Uterus (tissue), 3 donors: ENCODE measurements at regions not wholly inside any gene's neighbourhood (a gene's known extent, or its start where the extent isn't known, plus 50 kb on each side); places are given as distances from the start of the nearest gene placed in this dataset.
A peak's percentile ranks its signal among the peaks of the same experiment; 100 is the strongest.

ENCODE experiments used
- DNase-seq, 2 donors: peaks; one replicate each; pipeline ENCODE4 v3.0.0-alpha.2; 2019 to 2020
- H3K27ac ChIP-seq, 2 donors: fragments of 200-600 bp; sonication (generic); 1 replicate in 1 of 2; 2 replicates in 1 of 2; pipeline ENCODE4 v1.5.1; 2016 to 2018
- H3K27me3 ChIP-seq, 2 donors: fragments of 200-600 bp; sonication (generic); one replicate each; pipeline ENCODE4 v1.5.1; 2018 to 2019; ENCODE audit warnings: control low read depth in 1 of 2
- H3K36me3 ChIP-seq, 2 donors: fragments of 200-600 bp; sonication (generic); one replicate each; pipeline ENCODE4 v1.5.1; 2019; ENCODE audit warnings: control low read depth in 1 of 2
- H3K4me1 ChIP-seq, 2 donors: fragments of 200-600 bp; sonication (generic); one replicate each; pipeline ENCODE4 v1.5.1; 2018 to 2019; ENCODE audit warnings: control low read depth in 1 of 2
- H3K4me3 ChIP-seq, 2 donors: fragments of 200-600 bp; sonication (generic); 1 replicate in 1 of 2; 2 replicates in 1 of 2; pipeline ENCODE4 v1.5.1; 2018 to 2019; ENCODE audit warnings: mild to moderate bottlenecking in 1 of 2
- H3K9me3 ChIP-seq, 2 donors: fragments of 200-600 bp; sonication (generic); one replicate each; pipeline ENCODE4 v1.5.1; 2019; ENCODE audit warnings: control low read depth in 1 of 2
- POLR2A ChIP-seq, 2 donors: fragments of 450-650 bp; IDR thresholded peaks; one replicate each; pipeline ENCODE4 v1.6.1; 2016; ENCODE audit warnings: antibody characterized with exemption in 2 of 2, mild to moderate bottlenecking in 1 of 2, moderate library complexity in 1 of 2
- intact Hi-C: fragments of 100-400 bp; cut with DNase I; formaldehyde crosslinking; loops from one replicate; pipeline ENCODE4 v1.15.1; 2023; ENCODE audit warnings: low total_unique reads
- TF ChIP-seq, protein P1 (sequence below), 4 experiments: fragments of 200-600 bp in 2 of 4; fragments of 450-650 bp in 2 of 4; sonication (generic) in 2 of 4; IDR thresholded peaks; one replicate each; pipeline ENCODE4 v1.5.1; 2016 to 2019; ENCODE audit warnings: antibody characterized with exemption in 4 of 4, mild to moderate bottlenecking in 2 of 4, moderate library complexity in 1 of 4
- donor health status: DM: yes; HTN: yes; CAD: no.

DNA sequence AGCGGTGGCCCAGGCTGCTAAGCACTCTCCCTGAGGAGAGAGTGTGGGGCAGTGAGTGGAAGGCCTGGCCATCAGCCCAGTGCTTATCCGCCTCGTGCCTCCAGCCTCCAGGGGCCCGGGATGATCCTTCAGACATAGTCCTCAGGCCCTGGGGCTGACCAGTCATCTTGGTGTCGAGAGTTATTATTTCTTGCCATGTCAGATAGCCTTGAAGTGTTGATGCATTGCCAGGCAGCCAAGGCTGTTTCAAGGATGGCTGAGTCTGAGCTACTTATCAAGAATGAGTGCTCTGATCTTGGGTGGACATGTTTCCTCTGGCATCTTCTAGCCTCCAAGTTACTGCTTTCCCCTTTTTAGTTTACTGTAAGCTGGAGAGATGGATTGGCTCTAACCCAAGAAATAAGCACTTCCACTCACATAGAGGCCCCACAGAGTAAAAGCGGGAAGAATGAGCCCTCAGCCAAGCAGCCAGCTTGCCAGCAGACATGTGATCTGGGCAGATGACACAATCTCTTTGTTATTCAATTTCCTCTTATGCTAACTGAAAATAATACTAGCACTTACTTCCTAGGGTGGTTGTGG lies 136.5 kb upstream of the NAMPT start:
- intact Hi-C loops, result no loop called here
- H3K36me3 ChIP-seq, result no peaks in the 10 kb centered on the region
- no peaks in the 10 kb centered on the region for H3K9me3 ChIP-seq
- H3K27me3 ChIP-seq, result no peaks in the 10 kb centered on the region
- no peak overlapping the region for H3K4me3 ChIP-seq
- DNase-seq, result peak; percentile 63 to 79
- H3K27ac ChIP-seq, result peak overlapping the region; percentile 61 to 62
- H3K4me1 ChIP-seq, result peaks cover 0 to 4% of the 10 kb centered on the region in 2 donors
- TF ChIP-seq, protein P1, sequence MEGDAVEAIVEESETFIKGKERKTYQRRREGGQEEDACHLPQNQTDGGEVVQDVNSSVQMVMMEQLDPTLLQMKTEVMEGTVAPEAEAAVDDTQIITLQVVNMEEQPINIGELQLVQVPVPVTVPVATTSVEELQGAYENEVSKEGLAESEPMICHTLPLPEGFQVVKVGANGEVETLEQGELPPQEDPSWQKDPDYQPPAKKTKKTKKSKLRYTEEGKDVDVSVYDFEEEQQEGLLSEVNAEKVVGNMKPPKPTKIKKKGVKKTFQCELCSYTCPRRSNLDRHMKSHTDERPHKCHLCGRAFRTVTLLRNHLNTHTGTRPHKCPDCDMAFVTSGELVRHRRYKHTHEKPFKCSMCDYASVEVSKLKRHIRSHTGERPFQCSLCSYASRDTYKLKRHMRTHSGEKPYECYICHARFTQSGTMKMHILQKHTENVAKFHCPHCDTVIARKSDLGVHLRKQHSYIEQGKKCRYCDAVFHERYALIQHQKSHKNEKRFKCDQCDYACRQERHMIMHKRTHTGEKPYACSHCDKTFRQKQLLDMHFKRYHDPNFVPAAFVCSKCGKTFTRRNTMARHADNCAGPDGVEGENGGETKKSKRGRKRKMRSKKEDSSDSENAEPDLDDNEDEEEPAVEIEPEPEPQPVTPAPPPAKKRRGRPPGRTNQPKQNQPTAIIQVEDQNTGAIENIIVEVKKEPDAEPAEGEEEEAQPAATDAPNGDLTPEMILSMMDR (IDR thresholded peaks at IDR 0.05), result no peak
- TF ChIP-seq POLR2A (IDR thresholded peaks at IDR 0.05), result no peak

DNA sequence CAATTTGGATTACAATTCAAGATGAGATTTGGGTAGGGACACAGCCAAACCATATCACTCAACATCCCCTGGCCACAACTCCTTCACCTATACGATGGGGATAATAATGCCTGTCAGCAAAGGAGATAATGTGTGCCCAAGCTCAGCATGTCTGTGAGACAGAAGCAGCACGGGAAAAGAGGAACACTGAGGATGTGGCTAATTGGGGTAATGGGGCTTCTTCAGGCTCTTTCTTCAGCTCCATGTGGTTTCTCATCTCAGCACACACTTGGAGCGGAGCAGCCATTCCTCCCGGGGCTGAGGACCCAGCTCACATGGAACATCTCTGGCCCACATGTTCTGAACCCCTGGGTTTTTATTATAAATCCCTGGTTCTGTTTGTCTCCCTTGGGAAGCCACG lies 136.0 kb upstream of the NAMPT start:
- Histone ChIP-seq H3K27me3 (no peaks in the 10 kb centered on the region), H3K9me3 (no peaks in the 10 kb centered on the region), H3K27ac (peak overlapping the region; percentile 61 to 62), H3K4me3 (no peak overlapping the region), H3K36me3 (no peaks in the 10 kb centered on the region), H3K4me1 (peaks cover 0 to 4% of the 10 kb centered on the region in 2 donors)
- intact Hi-C loops, result no loop called here
- no peak for TF ChIP-seq POLR2A (IDR thresholded peaks at IDR 0.05)
- TF ChIP-seq, protein P1 (IDR thresholded peaks at IDR 0.05), result no peak
- DNase-seq, result no peak

DNA sequence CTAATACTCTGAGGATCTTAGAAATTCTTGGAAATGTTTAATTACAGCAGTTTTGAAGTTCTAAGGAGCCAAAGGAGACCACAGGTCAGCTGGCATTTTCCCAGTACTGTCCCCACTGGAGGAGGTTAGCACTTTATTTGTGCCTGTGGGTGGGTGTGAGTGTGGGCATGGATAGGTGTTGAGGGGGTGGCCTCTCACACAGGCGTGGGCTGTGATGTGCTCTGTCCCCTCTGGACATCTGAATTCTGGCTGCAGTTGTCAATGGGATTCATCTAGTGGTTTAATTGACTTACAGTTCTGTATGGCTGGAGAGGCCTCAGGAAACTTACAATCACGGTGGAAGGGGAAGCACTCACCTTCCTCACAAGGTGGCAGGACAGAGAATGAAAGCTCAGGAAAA lies 135.4 kb upstream of the NAMPT start:
- Histone ChIP-seq H3K27ac (no peak overlapping the region), H3K36me3 (no peaks in the 10 kb centered on the region), H3K9me3 (no peaks in the 10 kb centered on the region), H3K4me3 (no peak overlapping the region), H3K4me1 (peaks cover 0 to 4% of the 10 kb centered on the region in 2 donors), H3K27me3 (no peaks in the 10 kb centered on the region)
- no peak for DNase-seq
- no peak for TF ChIP-seq POLR2A (IDR thresholded peaks at IDR 0.05)
- TF ChIP-seq, protein P1 (IDR thresholded peaks at IDR 0.05), result no peak
- intact Hi-C loops, result no loop called here

DNA sequence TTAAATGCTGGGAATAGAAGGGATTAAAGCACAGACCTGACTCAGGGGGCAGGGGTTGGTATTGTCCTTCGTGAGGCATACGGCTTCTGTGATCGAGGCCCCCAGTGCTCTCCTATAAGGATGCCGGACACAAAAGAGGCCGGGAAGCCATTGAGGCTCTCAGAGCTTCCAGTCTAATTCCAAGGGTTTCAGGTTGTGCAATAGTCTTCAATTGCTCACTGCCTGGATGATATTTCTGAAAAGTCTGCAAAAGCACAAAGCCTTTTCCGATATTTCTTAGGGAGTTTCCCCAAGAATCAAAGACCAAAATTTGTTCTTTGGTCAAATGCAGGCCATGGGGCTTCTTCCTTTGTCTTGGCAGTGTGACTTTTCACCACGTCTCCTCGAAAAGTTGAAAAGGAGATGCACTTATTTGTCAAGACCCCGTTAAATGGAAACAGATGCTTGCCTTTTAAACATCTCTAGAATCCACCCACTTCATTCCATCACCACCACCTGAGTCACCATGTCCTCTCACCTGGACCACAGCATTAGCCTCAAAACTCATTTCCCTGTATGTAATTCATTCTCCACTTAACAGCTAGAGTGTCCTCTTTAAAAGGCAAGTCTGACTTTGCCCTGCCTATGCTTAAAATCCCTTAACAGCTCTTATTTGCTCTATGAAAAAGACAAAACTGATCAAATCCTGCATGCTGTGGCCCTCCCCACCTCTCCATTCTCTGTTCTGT lies 134.8 kb upstream of the NAMPT start:
- Histone ChIP-seq H3K9me3 (no peaks in the 10 kb centered on the region), H3K4me3 (no peak overlapping the region), H3K36me3 (no peaks in the 10 kb centered on the region), H3K27ac (no peak overlapping the region), H3K27me3 (no peaks in the 10 kb centered on the region), H3K4me1 (peaks cover 0 to 4% of the 10 kb centered on the region in 2 donors)
- TF ChIP-seq POLR2A (IDR thresholded peaks at IDR 0.05), result no peak
- TF ChIP-seq, protein P1 (IDR thresholded peaks at IDR 0.05), result no peak
- intact Hi-C loops, result no loop called here
- no peak for DNase-seq

DNA sequence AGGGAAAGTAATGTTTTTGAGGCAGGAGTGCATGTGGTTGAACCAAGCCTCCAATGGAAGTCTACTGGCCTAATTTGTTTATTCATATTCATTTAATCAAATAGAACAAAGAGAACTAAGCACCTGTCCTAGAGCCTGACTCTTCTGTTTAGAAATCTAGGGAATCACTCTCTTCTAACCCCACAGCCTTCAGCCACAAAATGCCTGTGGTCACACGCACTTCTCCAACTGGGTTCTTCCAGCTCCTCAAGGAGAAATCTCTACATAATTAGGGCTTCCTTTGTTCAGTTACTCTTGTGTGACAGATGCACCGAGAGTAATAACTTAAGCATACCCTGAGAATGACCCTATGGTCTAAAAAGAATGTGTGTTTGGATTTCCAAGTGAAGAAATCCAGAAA lies 133.7 kb upstream of the NAMPT start:
- intact Hi-C loops, result no loop called here
- H3K9me3 ChIP-seq, result no peaks in the 10 kb centered on the region
- H3K4me1 ChIP-seq, result peaks cover 0 to 4% of the 10 kb centered on the region in 2 donors
- no peak overlapping the region for H3K27ac ChIP-seq
- H3K4me3 ChIP-seq, result no peak overlapping the region
- H3K36me3 ChIP-seq, result no peaks in the 10 kb centered on the region
- no peak for TF ChIP-seq POLR2A (IDR thresholded peaks at IDR 0.05)
- TF ChIP-seq, protein P1 (IDR thresholded peaks at IDR 0.05), result no peak
- DNase-seq, result no peak
- H3K27me3 ChIP-seq, result no peaks in the 10 kb centered on the region
